ENCODE measurements at regions not wholly inside any gene's neighbourhood (a gene's known extent, or its start where the extent isn't known, plus 50 kb on each side); places are given as distances from the start of the nearest gene placed in this dataset.

DNA sequence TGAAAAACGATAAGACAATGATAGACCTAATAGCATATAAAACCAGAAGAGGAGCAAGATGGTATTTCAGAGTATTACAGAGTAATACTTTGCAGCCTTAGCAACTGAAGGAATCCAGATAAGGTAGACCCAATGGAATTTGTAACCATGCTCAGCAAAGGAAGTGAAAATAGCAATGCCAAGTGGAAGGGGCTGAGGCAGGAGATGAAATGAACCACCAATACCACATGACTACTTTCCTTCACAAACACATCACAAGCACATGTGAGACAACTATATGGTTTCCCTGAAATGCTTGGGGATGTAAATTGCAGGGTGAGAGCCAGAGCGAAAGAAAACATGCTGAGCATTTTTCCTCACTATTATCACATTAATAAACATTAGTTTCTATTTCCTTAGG is 79.8 kb upstream of the MELK start:
- no peak for DNase-seq (ENCODE audit: low read depth)
- TF ChIP-seq, protein P1, sequence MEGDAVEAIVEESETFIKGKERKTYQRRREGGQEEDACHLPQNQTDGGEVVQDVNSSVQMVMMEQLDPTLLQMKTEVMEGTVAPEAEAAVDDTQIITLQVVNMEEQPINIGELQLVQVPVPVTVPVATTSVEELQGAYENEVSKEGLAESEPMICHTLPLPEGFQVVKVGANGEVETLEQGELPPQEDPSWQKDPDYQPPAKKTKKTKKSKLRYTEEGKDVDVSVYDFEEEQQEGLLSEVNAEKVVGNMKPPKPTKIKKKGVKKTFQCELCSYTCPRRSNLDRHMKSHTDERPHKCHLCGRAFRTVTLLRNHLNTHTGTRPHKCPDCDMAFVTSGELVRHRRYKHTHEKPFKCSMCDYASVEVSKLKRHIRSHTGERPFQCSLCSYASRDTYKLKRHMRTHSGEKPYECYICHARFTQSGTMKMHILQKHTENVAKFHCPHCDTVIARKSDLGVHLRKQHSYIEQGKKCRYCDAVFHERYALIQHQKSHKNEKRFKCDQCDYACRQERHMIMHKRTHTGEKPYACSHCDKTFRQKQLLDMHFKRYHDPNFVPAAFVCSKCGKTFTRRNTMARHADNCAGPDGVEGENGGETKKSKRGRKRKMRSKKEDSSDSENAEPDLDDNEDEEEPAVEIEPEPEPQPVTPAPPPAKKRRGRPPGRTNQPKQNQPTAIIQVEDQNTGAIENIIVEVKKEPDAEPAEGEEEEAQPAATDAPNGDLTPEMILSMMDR (IDR thresholded peaks at IDR 0.05; ENCODE audit: control insufficient read depth, insufficient read depth, low read depth, low read length, missing control alignments): no peak
- H3K4me3 ChIP-seq (ENCODE audit: control insufficient read depth, low read depth, low read length): no peak overlapping the region

DNA sequence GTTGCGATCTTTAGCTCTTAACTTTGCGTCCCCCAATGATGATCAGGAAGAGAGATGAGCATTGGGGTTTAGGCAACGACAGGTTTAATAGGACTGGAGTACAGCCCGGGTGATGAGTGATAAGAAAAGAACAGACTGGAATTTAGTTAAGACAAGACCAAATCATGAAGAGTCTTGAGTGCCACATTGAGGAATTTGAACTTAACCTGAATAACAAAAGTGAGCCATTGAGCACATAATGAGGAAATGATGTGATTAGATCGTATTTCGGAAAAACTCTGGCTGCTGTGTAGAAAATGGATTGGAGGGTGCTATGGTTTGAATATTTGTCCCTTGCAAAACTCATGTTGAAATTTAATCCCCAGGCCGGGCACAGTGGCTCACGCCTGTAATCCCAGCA is 83.2 kb upstream of the MELK start:
- no peak for DNase-seq (ENCODE audit: low read depth)
- no peak overlapping the region for H3K4me3 ChIP-seq (ENCODE audit: control insufficient read depth, low read depth, low read length)
- TF ChIP-seq, protein P1 (IDR thresholded peaks at IDR 0.05; ENCODE audit: control insufficient read depth, insufficient read depth, low read depth, low read length, missing control alignments): no peak

DNA sequence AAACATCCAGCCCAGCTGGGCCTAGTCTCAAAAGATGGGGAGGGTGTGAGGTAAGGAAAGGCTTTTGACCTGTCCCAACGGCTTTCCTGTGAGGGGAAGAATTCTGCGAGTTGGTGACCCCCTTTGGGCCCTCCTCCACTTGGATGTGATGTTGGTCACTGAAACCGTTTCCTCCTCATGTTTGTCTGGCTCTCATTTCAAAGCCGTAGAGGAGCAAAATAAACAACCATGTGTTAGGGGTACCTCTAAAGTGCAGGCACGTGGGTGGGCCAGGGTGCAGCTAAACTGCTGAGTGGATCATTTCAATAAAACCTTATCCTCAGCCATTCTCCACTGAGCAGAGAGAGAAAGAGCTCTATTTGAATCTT is 84.3 kb upstream of the MELK start:
- TF ChIP-seq, protein P1 (IDR thresholded peaks at IDR 0.05; ENCODE audit: control insufficient read depth, insufficient read depth, low read depth, low read length, missing control alignments): no peak
- H3K4me3 ChIP-seq (ENCODE audit: control insufficient read depth, low read depth, low read length): peak overlapping the region; percentile 39
- no peak for DNase-seq (ENCODE audit: low read depth)

DNA sequence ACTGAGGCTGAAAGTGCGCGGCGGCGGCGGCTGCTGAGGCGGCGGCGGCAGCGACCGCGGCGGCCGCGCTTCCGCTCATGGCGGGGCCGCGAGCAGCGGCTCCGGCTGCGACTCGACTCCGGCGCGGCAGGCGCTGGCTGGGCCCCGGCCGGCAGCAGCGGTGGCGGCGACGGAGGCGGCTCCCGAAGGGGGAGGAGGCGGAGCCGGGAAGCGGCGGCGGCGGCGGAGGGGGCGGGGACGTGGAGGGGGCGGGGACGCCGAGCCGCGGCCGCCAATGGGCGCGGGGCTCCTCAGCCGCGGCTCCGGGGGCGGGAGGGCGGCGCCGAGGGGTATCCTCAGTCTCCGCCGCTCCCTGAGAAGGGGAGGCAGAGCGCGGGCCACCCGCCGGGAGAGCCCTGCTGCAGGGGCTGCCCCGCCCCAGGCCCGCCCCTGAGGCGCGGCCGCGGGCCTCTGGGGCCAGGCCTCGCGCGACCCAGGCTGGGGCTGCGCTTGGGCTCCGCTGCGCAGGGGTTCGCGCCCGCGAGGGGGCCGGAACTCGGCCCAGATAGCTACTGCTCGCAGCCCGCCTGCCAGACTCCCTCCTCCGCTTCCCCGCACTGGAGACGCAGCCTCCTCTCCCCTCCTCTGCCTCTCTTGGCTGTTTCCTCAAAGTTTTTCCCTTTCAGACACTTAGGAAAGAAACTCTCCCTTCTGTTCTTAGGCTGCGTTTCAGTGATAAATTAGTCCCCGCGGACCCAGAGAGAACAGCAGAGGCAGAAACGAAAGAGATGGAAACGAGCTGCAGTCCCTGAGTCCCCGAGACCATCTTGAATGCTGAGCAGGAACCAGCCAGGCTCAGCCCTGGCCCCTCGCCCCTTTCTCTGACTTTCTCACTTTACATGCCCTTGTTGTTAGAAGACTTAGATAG is 85.0 kb upstream of the MELK start:
- TF ChIP-seq, protein P1 (IDR thresholded peaks at IDR 0.05; ENCODE audit: control insufficient read depth, insufficient read depth, low read depth, low read length, missing control alignments): no peak
- H3K4me3 ChIP-seq (ENCODE audit: control insufficient read depth, low read depth, low read length): peak overlapping the region; percentile 99
- DNase-seq (ENCODE audit: low read depth): peak; percentile 60

DNA sequence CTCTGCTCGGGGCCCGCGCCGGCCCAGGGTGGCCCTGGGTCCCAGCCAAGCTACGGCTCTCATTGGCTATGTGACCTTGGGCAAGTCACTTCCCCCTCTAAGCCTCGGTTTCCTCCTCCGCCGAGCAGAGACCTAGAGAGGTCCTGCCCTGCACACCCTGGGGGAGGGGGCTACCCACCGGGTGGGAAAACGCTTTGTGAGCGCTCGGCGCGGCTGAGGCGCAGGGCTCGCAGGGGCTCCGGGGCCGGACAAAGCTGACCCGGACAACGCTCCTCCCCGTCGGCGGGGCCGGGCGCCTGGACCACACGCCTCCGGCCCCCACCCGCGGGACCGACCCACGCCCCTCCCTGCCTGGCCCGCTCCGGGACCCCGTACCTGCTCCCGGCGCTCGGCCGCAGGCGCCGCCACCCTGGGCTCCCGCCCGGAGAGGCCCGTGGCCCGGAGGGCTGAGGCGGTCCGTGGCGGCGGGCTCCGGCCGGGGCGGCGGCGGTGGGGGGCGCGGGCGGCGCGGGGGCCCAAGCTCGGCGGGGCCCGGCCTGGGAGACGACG is 85.7 kb upstream of the MELK start:
- H3K4me3 ChIP-seq (ENCODE audit: control insufficient read depth, low read depth, low read length): peak overlapping the region; percentile 99
- TF ChIP-seq, protein P1 (IDR thresholded peaks at IDR 0.05; ENCODE audit: control insufficient read depth, insufficient read depth, low read depth, low read length, missing control alignments): no peak
- no peak for DNase-seq (ENCODE audit: low read depth)

DNA sequence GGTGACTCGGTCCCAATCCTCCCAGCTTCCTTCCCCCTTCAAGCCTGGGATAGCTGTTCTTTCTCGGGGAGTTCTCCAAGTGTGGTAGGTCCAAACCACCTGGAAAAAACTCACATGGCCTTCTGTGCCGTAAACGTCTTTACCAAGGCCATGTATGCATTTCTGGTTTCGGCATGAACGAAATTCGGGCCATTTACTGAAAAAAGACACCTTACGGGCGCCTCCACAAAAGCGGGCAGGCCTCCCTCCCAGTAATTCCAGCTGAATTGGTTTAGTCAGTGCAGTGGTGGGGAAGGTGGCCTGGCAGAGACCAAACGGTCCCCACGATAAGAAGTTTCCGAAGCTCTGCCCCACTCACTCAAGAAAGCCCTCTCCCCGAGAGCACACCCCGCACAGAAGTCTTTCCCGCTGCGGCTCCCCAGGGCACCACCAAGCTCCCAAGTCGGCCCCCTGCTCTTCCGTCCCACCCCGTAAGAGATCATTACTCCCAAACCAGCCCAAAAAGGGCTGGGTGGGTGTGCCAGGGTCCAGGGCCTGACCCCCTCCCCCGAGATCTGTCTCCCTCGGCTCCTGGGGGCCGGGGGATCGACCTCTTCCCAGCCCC is 86.3 kb upstream of the MELK start:
- H3K4me3 ChIP-seq (ENCODE audit: control insufficient read depth, low read depth, low read length): peak overlapping the region; percentile 99
- DNase-seq (ENCODE audit: low read depth): no peak
- TF ChIP-seq, protein P1 (IDR thresholded peaks at IDR 0.05; ENCODE audit: control insufficient read depth, insufficient read depth, low read depth, low read length, missing control alignments): no peak

Measured in AG09309 (cell line).